ENCODE measurements at regions not wholly inside any gene's neighbourhood (a gene's known extent, or its start where the extent isn't known, plus 50 kb on each side); places are given as distances from the start of the nearest gene placed in this dataset.

DNA sequence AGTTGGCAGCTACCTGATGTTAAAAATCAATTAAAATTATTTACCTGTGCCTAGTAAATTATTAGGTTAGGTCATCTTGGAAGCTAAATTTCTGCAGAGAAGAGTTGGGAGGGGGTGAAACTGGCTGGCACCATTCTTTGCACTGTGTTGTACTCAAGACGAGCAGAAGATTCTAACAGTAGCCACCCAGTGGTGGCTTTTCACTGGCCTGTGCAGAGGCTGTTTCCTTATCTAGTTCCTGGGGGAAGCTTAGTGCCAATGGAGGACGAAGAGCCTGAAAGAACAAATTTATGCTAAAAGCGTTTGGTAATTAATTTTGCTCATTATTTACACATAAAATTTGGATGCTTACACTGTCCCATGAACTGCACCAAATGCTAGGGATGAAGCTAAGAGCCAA lies 595.3 kb downstream of the XPNPEP1 start:
- TF ChIP-seq BHLHE40 (IDR thresholded peaks at IDR 0.05; ENCODE audit: borderline replicate concordance), result no peak
- TF ChIP-seq HDGF (IDR thresholded peaks at IDR 0.05; ENCODE audit: borderline replicate concordance), result no peak
- no peak for TF ChIP-seq TARDBP (IDR thresholded peaks at IDR 0.05)

All from HEK293T (cell line).